ENCODE measurements at regions not wholly inside any gene's neighbourhood (a gene's known extent, or its start where the extent isn't known, plus 50 kb on each side); places are given as distances from the start of the nearest gene placed in this dataset.

DNA sequence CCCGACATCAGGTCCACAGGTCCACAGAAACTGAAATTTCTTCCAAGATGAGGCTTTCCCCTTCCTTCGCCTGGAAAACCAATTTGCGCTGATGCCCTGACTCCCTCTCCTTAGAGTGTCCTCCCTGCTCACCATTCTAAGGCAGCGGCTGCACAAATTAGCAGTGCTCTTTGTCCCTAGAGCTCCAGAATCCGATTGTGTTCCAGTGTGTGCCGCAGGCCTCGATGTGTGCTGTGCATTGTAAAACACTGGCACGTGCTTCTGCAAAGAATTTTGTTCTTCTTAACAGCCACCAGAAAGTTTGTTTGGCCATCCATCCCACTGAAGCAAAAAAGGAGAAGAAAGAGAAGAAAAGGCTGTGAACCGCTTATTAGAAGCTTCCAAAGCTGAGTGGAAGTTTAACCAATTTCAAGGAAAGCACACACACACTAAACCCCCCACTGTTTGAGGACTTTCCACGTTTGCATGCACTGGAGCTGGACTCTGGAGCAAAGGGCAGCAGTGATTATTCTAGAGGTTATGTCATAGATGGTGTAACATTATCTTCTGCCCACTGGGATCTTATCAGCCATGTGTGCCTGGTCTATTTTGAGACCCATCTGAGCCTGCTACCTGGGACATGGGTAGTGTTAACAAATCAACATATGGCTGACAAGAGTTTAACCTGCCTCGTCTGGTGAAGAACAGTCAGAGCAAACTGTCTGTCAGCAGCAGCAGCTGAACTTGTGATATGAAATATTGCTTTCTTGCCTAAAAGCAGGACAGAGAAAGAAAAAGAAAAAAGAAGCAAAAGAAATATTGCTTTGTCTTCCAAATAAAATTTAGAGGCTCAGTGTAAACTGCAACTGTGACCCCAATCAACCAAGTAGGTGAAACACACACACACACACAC is 64.9 kb upstream of the RREB1 start:
- TF ChIP-seq, protein P1, sequence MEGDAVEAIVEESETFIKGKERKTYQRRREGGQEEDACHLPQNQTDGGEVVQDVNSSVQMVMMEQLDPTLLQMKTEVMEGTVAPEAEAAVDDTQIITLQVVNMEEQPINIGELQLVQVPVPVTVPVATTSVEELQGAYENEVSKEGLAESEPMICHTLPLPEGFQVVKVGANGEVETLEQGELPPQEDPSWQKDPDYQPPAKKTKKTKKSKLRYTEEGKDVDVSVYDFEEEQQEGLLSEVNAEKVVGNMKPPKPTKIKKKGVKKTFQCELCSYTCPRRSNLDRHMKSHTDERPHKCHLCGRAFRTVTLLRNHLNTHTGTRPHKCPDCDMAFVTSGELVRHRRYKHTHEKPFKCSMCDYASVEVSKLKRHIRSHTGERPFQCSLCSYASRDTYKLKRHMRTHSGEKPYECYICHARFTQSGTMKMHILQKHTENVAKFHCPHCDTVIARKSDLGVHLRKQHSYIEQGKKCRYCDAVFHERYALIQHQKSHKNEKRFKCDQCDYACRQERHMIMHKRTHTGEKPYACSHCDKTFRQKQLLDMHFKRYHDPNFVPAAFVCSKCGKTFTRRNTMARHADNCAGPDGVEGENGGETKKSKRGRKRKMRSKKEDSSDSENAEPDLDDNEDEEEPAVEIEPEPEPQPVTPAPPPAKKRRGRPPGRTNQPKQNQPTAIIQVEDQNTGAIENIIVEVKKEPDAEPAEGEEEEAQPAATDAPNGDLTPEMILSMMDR (IDR thresholded peaks at IDR 0.05), result no peak
- no peak for TF ChIP-seq EP300 (IDR thresholded peaks at IDR 0.05)
- TF ChIP-seq POLR2AphosphoS5 (IDR thresholded peaks at IDR 0.05), result no peak
- TF ChIP-seq POLR2A (IDR thresholded peaks at IDR 0.05), result no peak

All from stomach (tissue), 4 donors.